ENCODE measurements at regions not wholly inside any gene's neighbourhood (a gene's known extent, or its start where the extent isn't known, plus 50 kb on each side); places are given as distances from the start of the nearest gene placed in this dataset.

- no peak for TF ChIP-seq CTCF (IDR thresholded peaks at IDR 0.05; ENCODE audit: low read depth, low read length, missing control alignments)
- no peak overlapping the region for H3K4me3 ChIP-seq (ENCODE audit: low read depth, low read length)
- DNase-seq (ENCODE audit: low read depth), result no peak
- in situ Hi-C loops (cut with HindIII; ENCODE audit: low sequenced_read_pairs), result no loop called here
Measured at GRCh38 chr5:3185488-3185887, 410.1 kb upstream of the IRX1 start.

GRCh38 chr5:3182133-3182876 is 413.3 kb upstream of the IRX1 start:
- H3K4me3 ChIP-seq (ENCODE audit: low read depth, low read length), result no peak overlapping the region
- DNase-seq (ENCODE audit: low read depth), result no peak
- no peak for TF ChIP-seq CTCF (IDR thresholded peaks at IDR 0.05; ENCODE audit: low read depth, low read length, missing control alignments)
- in situ Hi-C loops (cut with HindIII; ENCODE audit: low sequenced_read_pairs), result no loop called here

GRCh38 chr5:3181671-3182070 is 414.0 kb upstream of the IRX1 start:
- no peak for TF ChIP-seq CTCF (IDR thresholded peaks at IDR 0.05; ENCODE audit: low read depth, low read length, missing control alignments)
- in situ Hi-C loops (cut with HindIII; ENCODE audit: low sequenced_read_pairs), result no loop called here
- DNase-seq (ENCODE audit: low read depth), result no peak
- H3K4me3 ChIP-seq (ENCODE audit: low read depth, low read length), result no peak overlapping the region

- in situ Hi-C loops (cut with HindIII; ENCODE audit: low sequenced_read_pairs), result no loop called here
Measured at GRCh38 chr5:3180636-3181035, 415.0 kb upstream of the IRX1 start.

GRCh38 chr5:3179220-3179619 is 416.4 kb upstream of the IRX1 start:
- no peak for TF ChIP-seq CTCF (IDR thresholded peaks at IDR 0.05; ENCODE audit: low read depth, low read length, missing control alignments)
- in situ Hi-C loops (cut with HindIII; ENCODE audit: low sequenced_read_pairs), result no loop called here
- no peak for DNase-seq (ENCODE audit: low read depth)
- no peak overlapping the region for H3K4me3 ChIP-seq (ENCODE audit: low read depth, low read length)

More at GRCh38 chr5:3180636-3181035, 415.0 kb upstream of the IRX1 start:
- H3K4me3 ChIP-seq (ENCODE audit: low read depth, low read length), result no peak overlapping the region
- TF ChIP-seq CTCF (IDR thresholded peaks at IDR 0.05; ENCODE audit: low read depth, low read length, missing control alignments), result no peak
- DNase-seq (ENCODE audit: low read depth), result no peak

GRCh38 chr5:3177338-3177737 is 418.3 kb upstream of the IRX1 start:
- in situ Hi-C loops (cut with HindIII; ENCODE audit: low sequenced_read_pairs), result no loop called here
- TF ChIP-seq CTCF (IDR thresholded peaks at IDR 0.05; ENCODE audit: low read depth, low read length, missing control alignments), result no peak
- DNase-seq (ENCODE audit: low read depth), result no peak
- H3K4me3 ChIP-seq (ENCODE audit: low read depth, low read length), result no peak overlapping the region

Measured in astrocyte of the cerebellum (primary cell).